WTC11 (cell line): ENCODE measurements at regions not wholly inside any gene's neighbourhood (a gene's known extent, or its start where the extent isn't known, plus 50 kb on each side); places are given as distances from the start of the nearest gene placed in this dataset.
"Not testable (repeated sequence)": the region's sequence is repeated elsewhere in the genome, so short reads cannot be mapped to it uniquely, and the experiment has no call there.

ENCODE experiments used
- EMX1 ChIP-seq: fragments of 250-450 bp; sonication (Bioruptor Pico); IDR thresholded peaks from 2 replicates; pipeline ENCODE4 v1.8.0; 2021; ENCODE audit warnings: mild to moderate bottlenecking
- ESRRA ChIP-seq: sonication (generic); formaldehyde crosslinking; IDR thresholded peaks from 2 replicates; pipeline ENCODE4 v1.8.1; 2022; ENCODE audit warnings: mild to moderate bottlenecking, missing genetic modification reagents, borderline replicate concordance
- NR1H2 ChIP-seq: sonication (generic); formaldehyde crosslinking; IDR thresholded peaks from 2 replicates; pipeline ENCODE4 v1.9.0; 2021; ENCODE audit warnings: mild to moderate bottlenecking, moderate library complexity, missing genetic modification reagents
- NR3C1 ChIP-seq: sonication (generic); formaldehyde crosslinking; conservative IDR thresholded peaks from 2 replicates; pipeline ENCODE4 v1.8.1; 2023; ENCODE audit warnings: low read depth, mild to moderate bottlenecking, missing genetic modification reagents
- SMAD3 ChIP-seq: sonication (generic); formaldehyde crosslinking; IDR thresholded peaks from 2 replicates; pipeline ENCODE4 v1.8.0; 2022; ENCODE audit warnings: missing genetic modification reagents, mild to moderate bottlenecking, borderline replicate concordance
- SMAD4 ChIP-seq: sonication (generic); formaldehyde crosslinking; IDR thresholded peaks from 2 replicates; pipeline ENCODE4 v1.8.0; 2022; ENCODE audit warnings: mild to moderate bottlenecking, missing genetic modification reagents
- SP1 ChIP-seq: sonication (generic); formaldehyde crosslinking; conservative IDR thresholded peaks from 2 replicates; pipeline ENCODE4 v1.8.1; 2022; ENCODE audit warnings: missing genetic modification reagents
- TF ChIP-seq, protein P1 (sequence below): fragments of 200-600 bp; IDR thresholded peaks from 2 replicates; pipeline ENCODE4 v1.8.0; 2022; ENCODE audit warnings: antibody characterized with exemption
- TF ChIP-seq, protein P2 (sequence below): sonication (generic); formaldehyde crosslinking; IDR thresholded peaks from 2 replicates; pipeline ENCODE4 v1.8.1; 2023; ENCODE audit warnings: mild to moderate bottlenecking, missing genetic modification reagents
- TF ChIP-seq, protein P3 (sequence below): sonication (generic); formaldehyde crosslinking; IDR thresholded peaks from 2 replicates; pipeline ENCODE4 v1.8.1; 2022; ENCODE audit warnings: low read depth, missing genetic modification reagents, borderline replicate concordance
- TF ChIP-seq, protein P4 (sequence below): sonication (generic); formaldehyde crosslinking; conservative IDR thresholded peaks from 2 replicates; pipeline ENCODE4 v1.8.1; 2022; ENCODE audit warnings: mild to moderate bottlenecking, missing genetic modification reagents
- TF ChIP-seq, protein P5 (sequence below): sonication (generic); formaldehyde crosslinking; IDR thresholded peaks from 2 replicates; pipeline ENCODE4 v1.8.0; 2023; ENCODE audit warnings: mild to moderate bottlenecking, missing genetic modification reagents
- TF ChIP-seq, protein P6 (sequence below): sonication (generic); formaldehyde crosslinking; conservative IDR thresholded peaks from 2 replicates; pipeline ENCODE4 v1.8.1; 2023; ENCODE audit warnings: mild to moderate bottlenecking, low read depth, missing genetic modification reagents, moderate library complexity

DNA sequence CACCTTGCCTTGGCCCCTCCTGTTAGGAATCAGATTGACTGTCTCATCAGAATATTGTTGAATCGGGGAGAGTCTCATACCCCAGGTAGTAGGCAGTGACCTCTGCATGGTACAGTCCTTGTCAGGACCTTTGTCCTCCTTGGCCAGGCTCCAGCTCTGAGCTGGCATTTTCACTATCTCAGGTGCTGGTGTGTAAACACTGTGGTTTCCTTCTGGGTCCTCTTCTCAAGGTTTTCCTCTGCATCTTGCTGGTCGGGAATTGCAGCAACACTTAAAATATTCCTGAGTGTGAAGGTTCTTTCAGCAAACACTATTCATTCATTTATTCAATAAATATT is 69.7 kb upstream of the TAMM41 start:
- TF ChIP-seq, protein P1, sequence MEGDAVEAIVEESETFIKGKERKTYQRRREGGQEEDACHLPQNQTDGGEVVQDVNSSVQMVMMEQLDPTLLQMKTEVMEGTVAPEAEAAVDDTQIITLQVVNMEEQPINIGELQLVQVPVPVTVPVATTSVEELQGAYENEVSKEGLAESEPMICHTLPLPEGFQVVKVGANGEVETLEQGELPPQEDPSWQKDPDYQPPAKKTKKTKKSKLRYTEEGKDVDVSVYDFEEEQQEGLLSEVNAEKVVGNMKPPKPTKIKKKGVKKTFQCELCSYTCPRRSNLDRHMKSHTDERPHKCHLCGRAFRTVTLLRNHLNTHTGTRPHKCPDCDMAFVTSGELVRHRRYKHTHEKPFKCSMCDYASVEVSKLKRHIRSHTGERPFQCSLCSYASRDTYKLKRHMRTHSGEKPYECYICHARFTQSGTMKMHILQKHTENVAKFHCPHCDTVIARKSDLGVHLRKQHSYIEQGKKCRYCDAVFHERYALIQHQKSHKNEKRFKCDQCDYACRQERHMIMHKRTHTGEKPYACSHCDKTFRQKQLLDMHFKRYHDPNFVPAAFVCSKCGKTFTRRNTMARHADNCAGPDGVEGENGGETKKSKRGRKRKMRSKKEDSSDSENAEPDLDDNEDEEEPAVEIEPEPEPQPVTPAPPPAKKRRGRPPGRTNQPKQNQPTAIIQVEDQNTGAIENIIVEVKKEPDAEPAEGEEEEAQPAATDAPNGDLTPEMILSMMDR, result not testable (repeated sequence)
- TF ChIP-seq, protein P2, sequence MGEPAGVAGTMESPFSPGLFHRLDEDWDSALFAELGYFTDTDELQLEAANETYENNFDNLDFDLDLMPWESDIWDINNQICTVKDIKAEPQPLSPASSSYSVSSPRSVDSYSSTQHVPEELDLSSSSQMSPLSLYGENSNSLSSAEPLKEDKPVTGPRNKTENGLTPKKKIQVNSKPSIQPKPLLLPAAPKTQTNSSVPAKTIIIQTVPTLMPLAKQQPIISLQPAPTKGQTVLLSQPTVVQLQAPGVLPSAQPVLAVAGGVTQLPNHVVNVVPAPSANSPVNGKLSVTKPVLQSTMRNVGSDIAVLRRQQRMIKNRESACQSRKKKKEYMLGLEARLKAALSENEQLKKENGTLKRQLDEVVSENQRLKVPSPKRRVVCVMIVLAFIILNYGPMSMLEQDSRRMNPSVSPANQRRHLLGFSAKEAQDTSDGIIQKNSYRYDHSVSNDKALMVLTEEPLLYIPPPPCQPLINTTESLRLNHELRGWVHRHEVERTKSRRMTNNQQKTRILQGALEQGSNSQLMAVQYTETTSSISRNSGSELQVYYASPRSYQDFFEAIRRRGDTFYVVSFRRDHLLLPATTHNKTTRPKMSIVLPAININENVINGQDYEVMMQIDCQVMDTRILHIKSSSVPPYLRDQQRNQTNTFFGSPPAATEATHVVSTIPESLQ, result not testable (repeated sequence)
- TF ChIP-seq SMAD4 (CRISPR knock-in tag); NR3C1 (CRISPR knock-in tag); ESRRA; EMX1 (CRISPR knock-in tag); NR1H2; SMAD3 (CRISPR knock-in tag); SP1 (CRISPR knock-in tag): not testable (repeated sequence)
- TF ChIP-seq, protein P3, sequence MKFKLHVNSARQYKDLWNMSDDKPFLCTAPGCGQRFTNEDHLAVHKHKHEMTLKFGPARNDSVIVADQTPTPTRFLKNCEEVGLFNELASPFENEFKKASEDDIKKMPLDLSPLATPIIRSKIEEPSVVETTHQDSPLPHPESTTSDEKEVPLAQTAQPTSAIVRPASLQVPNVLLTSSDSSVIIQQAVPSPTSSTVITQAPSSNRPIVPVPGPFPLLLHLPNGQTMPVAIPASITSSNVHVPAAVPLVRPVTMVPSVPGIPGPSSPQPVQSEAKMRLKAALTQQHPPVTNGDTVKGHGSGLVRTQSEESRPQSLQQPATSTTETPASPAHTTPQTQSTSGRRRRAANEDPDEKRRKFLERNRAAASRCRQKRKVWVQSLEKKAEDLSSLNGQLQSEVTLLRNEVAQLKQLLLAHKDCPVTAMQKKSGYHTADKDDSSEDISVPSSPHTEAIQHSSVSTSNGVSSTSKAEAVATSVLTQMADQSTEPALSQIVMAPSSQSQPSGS (CRISPR knock-in tag), result not testable (repeated sequence)
- TF ChIP-seq, protein P4, sequence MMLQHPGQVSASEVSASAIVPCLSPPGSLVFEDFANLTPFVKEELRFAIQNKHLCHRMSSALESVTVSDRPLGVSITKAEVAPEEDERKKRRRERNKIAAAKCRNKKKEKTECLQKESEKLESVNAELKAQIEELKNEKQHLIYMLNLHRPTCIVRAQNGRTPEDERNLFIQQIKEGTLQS (CRISPR knock-in tag), result not testable (repeated sequence)
- TF ChIP-seq, protein P5, sequence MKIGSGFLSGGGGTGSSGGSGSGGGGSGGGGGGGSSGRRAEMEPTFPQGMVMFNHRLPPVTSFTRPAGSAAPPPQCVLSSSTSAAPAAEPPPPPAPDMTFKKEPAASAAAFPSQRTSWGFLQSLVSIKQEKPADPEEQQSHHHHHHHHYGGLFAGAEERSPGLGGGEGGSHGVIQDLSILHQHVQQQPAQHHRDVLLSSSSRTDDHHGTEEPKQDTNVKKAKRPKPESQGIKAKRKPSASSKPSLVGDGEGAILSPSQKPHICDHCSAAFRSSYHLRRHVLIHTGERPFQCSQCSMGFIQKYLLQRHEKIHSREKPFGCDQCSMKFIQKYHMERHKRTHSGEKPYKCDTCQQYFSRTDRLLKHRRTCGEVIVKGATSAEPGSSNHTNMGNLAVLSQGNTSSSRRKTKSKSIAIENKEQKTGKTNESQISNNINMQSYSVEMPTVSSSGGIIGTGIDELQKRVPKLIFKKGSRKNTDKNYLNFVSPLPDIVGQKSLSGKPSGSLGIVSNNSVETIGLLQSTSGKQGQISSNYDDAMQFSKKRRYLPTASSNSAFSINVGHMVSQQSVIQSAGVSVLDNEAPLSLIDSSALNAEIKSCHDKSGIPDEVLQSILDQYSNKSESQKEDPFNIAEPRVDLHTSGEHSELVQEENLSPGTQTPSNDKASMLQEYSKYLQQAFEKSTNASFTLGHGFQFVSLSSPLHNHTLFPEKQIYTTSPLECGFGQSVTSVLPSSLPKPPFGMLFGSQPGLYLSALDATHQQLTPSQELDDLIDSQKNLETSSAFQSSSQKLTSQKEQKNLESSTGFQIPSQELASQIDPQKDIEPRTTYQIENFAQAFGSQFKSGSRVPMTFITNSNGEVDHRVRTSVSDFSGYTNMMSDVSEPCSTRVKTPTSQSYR (CRISPR knock-in tag), result not testable (repeated sequence)
- TF ChIP-seq, protein P6, sequence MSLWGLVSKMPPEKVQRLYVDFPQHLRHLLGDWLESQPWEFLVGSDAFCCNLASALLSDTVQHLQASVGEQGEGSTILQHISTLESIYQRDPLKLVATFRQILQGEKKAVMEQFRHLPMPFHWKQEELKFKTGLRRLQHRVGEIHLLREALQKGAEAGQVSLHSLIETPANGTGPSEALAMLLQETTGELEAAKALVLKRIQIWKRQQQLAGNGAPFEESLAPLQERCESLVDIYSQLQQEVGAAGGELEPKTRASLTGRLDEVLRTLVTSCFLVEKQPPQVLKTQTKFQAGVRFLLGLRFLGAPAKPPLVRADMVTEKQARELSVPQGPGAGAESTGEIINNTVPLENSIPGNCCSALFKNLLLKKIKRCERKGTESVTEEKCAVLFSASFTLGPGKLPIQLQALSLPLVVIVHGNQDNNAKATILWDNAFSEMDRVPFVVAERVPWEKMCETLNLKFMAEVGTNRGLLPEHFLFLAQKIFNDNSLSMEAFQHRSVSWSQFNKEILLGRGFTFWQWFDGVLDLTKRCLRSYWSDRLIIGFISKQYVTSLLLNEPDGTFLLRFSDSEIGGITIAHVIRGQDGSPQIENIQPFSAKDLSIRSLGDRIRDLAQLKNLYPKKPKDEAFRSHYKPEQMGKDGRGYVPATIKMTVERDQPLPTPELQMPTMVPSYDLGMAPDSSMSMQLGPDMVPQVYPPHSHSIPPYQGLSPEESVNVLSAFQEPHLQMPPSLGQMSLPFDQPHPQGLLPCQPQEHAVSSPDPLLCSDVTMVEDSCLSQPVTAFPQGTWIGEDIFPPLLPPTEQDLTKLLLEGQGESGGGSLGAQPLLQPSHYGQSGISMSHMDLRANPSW, result not testable (repeated sequence)
